ENCODE measurements at regions not wholly inside any gene's neighbourhood (a gene's known extent, or its start where the extent isn't known, plus 50 kb on each side); places are given as distances from the start of the nearest gene placed in this dataset.
"Not testable (repeated sequence)": the region's sequence is repeated elsewhere in the genome, so short reads cannot be mapped to it uniquely, and the experiment has no call there.

GRCh38 chr18:8991155-8991554 lies 111.3 kb upstream of the NDUFV2 start:
- Histone ChIP-seq H3K4me2 (ENCODE audit: low read length) (no peak overlapping the region), H3K27ac (ENCODE audit: low read depth, low read length) (no peak overlapping the region)

DNA sequence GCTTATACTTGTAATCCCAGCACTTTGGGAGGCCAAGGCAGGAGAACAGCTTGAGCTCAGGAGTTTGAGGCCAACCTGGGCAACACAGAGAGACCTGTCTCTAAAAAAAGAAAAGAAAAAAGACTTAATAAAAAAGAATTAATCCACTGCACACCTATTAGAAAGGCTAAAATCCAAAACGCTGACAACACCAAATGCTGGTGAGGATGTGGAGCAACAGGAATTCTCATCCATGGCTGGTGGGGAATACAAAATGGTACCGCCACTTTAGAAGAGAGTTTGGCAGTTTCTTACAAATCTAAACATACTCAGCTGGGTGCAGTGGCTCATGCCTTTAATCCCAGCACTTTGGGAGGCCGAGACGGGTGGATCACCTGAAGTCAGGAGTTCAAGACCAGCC lies 110.0 kb upstream of the NDUFV2 start:
- H3K9me3 ChIP-seq (ENCODE audit: control insufficient read depth, insufficient read depth, low read length); H3K4me2 ChIP-seq (ENCODE audit: low read length); H3K4me3 ChIP-seq (ENCODE audit: low read length); H3K27ac ChIP-seq (ENCODE audit: low read depth, low read length); H3K27me3 ChIP-seq (ENCODE audit: control insufficient read depth, low read length); H3F3A ChIP-seq (ENCODE audit: control insufficient read depth, insufficient read depth); H3K36me3 ChIP-seq (ENCODE audit: control insufficient read depth, low read length); H3K79me2 ChIP-seq (ENCODE audit: control insufficient read depth, low read length); H4K20me1 ChIP-seq (ENCODE audit: control insufficient read depth, insufficient read depth, low read depth, low read length); H3K9me2 ChIP-seq (replicated peaks; ENCODE audit: control insufficient read depth, low read length): not testable (repeated sequence)
- peaks cover 15% of the 10 kb centered on the region for H3K4me1 ChIP-seq (ENCODE audit: control insufficient read depth, low read length)

More at GRCh38 chr18:8991155-8991554, 111.3 kb upstream of the NDUFV2 start:
- H3K4me1 ChIP-seq (ENCODE audit: control insufficient read depth, low read length): peaks cover 18% of the 10 kb centered on the region
- H3K9me2 ChIP-seq (replicated peaks; ENCODE audit: control insufficient read depth, low read length): no peaks in the 10 kb centered on the region
- no peak for TF ChIP-seq CTCF (IDR thresholded peaks at IDR 0.05; ENCODE audit: low read depth, low read length, poor library complexity, severe bottlenecking)
- no peak for TF ChIP-seq EZH2phosphoT487 (IDR thresholded peaks at IDR 0.05; ENCODE audit: borderline replicate concordance, low read length)
- H3K9me3 ChIP-seq (ENCODE audit: control insufficient read depth, insufficient read depth, low read length): no peaks in the 10 kb centered on the region
- no peaks in the 10 kb centered on the region for H3K36me3 ChIP-seq (ENCODE audit: control insufficient read depth, low read length)
- no peaks in the 10 kb centered on the region for H3K79me2 ChIP-seq (ENCODE audit: control insufficient read depth, low read length)
- no peaks in the 10 kb centered on the region for H3K27me3 ChIP-seq (ENCODE audit: control insufficient read depth, low read length)
- no peaks in the 10 kb centered on the region for H3F3A ChIP-seq (ENCODE audit: control insufficient read depth, insufficient read depth)
- H4K20me1 ChIP-seq (ENCODE audit: control insufficient read depth, insufficient read depth, low read depth, low read length): no peaks in the 10 kb centered on the region
- H3K4me3 ChIP-seq (ENCODE audit: low read length): no peak overlapping the region

- H3K9me2 ChIP-seq (replicated peaks; ENCODE audit: control insufficient read depth, low read length): no peaks in the 10 kb centered on the region
- no peaks in the 10 kb centered on the region for H3F3A ChIP-seq (ENCODE audit: control insufficient read depth, insufficient read depth)
- H3K9me3 ChIP-seq (ENCODE audit: control insufficient read depth, insufficient read depth, low read length): no peaks in the 10 kb centered on the region
- no peaks in the 10 kb centered on the region for H3K79me2 ChIP-seq (ENCODE audit: control insufficient read depth, low read length)
- H3K36me3 ChIP-seq (ENCODE audit: control insufficient read depth, low read length): no peaks in the 10 kb centered on the region
- H3K4me2 ChIP-seq (ENCODE audit: low read length): no peak overlapping the region
- H3K4me1 ChIP-seq (ENCODE audit: control insufficient read depth, low read length): peaks cover 4% of the 10 kb centered on the region; the same call in 1 of the 2 replicates
- TF ChIP-seq EZH2phosphoT487 (IDR thresholded peaks at IDR 0.05; ENCODE audit: borderline replicate concordance, low read length): no peak
- no peak for TF ChIP-seq CTCF (IDR thresholded peaks at IDR 0.05; ENCODE audit: low read depth, low read length, poor library complexity, severe bottlenecking)
- no peaks in the 10 kb centered on the region for H4K20me1 ChIP-seq (ENCODE audit: control insufficient read depth, insufficient read depth, low read depth, low read length)
- no peak overlapping the region for H3K27ac ChIP-seq (ENCODE audit: low read depth, low read length)
- no peaks in the 10 kb centered on the region for H3K27me3 ChIP-seq (ENCODE audit: control insufficient read depth, low read length)
- H3K4me3 ChIP-seq (ENCODE audit: low read length): no peak overlapping the region
These were observed 107.9 kb upstream of the NDUFV2 start for GRCh38 chr18:8994603-8995002.

- no peaks in the 10 kb centered on the region for H3K9me2 ChIP-seq (replicated peaks; ENCODE audit: control insufficient read depth, low read length)
- H3K9me3 ChIP-seq (ENCODE audit: control insufficient read depth, insufficient read depth, low read length): no peaks in the 10 kb centered on the region
- no peaks in the 10 kb centered on the region for H3F3A ChIP-seq (ENCODE audit: control insufficient read depth, insufficient read depth)
- H3K27me3 ChIP-seq (ENCODE audit: control insufficient read depth, low read length): no peaks in the 10 kb centered on the region
- no peaks in the 10 kb centered on the region for H3K79me2 ChIP-seq (ENCODE audit: control insufficient read depth, low read length)
- TF ChIP-seq EZH2phosphoT487 (IDR thresholded peaks at IDR 0.05; ENCODE audit: borderline replicate concordance, low read length): no peak
- TF ChIP-seq CTCF (IDR thresholded peaks at IDR 0.05; ENCODE audit: low read depth, low read length, poor library complexity, severe bottlenecking): no peak
- no peak overlapping the region for H3K27ac ChIP-seq (ENCODE audit: low read depth, low read length)
- no peaks in the 10 kb centered on the region for H4K20me1 ChIP-seq (ENCODE audit: control insufficient read depth, insufficient read depth, low read depth, low read length)
- H3K36me3 ChIP-seq (ENCODE audit: control insufficient read depth, low read length): no peaks in the 10 kb centered on the region
- H3K4me1 ChIP-seq (ENCODE audit: control insufficient read depth, low read length): peaks cover 4% of the 10 kb centered on the region; the same call in 1 of the 2 replicates
- H3K4me3 ChIP-seq (ENCODE audit: low read length): no peak overlapping the region
- no peak overlapping the region for H3K4me2 ChIP-seq (ENCODE audit: low read length)
These were observed 107.4 kb upstream of the NDUFV2 start for GRCh38 chr18:8995096-8995495.
